ENCODE measurements at regions not wholly inside any gene's neighbourhood (a gene's known extent, or its start where the extent isn't known, plus 50 kb on each side); places are given as distances from the start of the nearest gene placed in this dataset.
"Not testable (repeated sequence)": the region's sequence is repeated elsewhere in the genome, so short reads cannot be mapped to it uniquely, and the experiment has no call there.

DNA sequence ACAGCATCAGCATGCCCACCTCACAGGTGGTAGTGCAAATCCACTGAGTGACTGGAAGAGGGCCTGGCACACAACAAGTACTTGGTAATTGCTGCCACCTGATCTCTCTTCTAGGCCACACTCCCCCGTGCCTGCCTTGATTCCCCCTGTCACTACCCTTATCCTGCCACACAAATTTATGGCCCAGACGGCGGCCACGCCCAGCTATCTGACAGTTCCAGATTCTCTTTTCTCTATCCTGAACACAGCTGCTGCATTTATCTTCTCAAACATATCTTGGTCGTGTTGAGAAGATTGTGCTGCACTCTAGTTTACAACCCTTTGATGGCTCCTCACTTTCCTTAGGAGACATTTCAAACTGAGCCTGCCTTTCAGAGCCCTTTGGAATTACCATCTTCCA, 585.2 kb downstream of the NTRK3 start:
- DNase-seq: no peak
- H3K36me3 Mint-ChIP-seq (ENCODE audit: low read depth): no peaks in the 10 kb centered on the region
- no peaks in the 10 kb centered on the region for H3K4me1 Mint-ChIP-seq
- no peaks in the 10 kb centered on the region for H3K27me3 Mint-ChIP-seq
- no peak overlapping the region for H3K4me3 Mint-ChIP-seq
- ChIA-PET POLR2A (no interaction called here), CTCF (no interaction called here)
- H3K27ac Mint-ChIP-seq: no peak overlapping the region
- H3K9me3 Mint-ChIP-seq: peaks cover 18% of the 10 kb centered on the region

DNA sequence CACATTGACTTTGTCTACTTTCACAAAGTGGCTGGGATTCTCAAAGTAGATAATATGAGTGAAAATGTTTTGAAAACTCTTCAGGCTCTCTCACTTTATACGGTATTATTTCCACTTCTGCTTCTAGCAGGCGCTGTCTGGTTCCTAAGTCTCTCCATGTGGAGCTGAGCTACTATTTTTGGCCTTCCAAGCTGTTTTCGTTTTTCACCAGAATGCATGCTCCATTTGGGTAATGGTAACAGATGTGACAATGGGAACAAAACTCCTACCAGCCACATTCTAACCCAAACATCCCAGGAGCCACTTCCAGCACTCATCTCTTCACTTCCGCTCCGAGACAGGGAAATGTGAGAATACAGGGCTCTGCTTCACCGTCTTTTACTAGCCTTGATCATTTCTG, 586.7 kb downstream of the NTRK3 start:
- Mint-ChIP-seq H3K27me3 (no peaks in the 10 kb centered on the region), H3K4me3 (no peak overlapping the region), H3K9me3 (peaks cover 21% of the 10 kb centered on the region), H3K27ac (no peak overlapping the region), H3K4me1 (no peaks in the 10 kb centered on the region), H3K36me3 (ENCODE audit: low read depth) (no peaks in the 10 kb centered on the region)
- no peak for DNase-seq
- ChIA-PET CTCF (no interaction called here), POLR2A (no interaction called here)

DNA sequence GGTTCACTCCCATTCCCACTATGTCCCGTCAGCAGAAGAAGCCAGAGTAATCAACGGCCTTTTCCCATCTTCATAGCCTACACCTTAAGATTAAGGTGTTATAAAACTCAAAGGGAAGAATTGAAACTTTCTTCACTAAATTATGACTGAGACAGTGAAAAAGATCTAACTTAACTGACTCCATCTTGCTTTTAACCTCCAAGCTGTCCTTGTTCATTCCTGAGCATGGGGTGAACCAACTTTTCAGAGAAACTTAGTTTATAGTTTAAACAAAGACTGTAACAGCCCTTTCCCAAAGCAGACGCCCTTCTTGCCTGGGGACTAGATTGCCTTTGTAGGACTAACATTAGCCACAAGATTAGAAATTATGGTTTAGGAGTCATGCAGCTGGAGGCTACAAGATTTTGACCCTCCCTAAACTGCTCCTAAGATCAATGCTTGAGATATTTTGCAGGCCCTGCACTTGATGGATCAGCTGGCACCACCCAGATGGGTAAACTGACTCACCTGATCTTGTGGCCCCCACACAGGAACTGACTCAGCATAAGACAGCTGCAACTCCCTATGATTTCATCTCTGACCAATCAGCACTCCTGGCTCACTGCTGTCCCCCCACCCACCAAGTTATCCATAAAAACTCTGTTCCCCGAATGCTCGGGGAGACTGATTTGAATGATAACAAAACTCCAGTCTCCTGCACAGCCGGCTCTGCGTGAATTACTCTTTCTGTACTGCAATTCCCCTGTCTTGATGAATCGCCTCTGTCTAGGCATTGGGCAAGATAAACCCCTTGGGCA, 587.6 kb downstream of the NTRK3 start:
- H3K4me1 Mint-ChIP-seq; H3K36me3 Mint-ChIP-seq (ENCODE audit: low read depth); H3K4me3 Mint-ChIP-seq; H3K27me3 Mint-ChIP-seq; POLR2A ChIA-PET; DNase-seq; H3K27ac Mint-ChIP-seq; CTCF ChIA-PET: not testable (repeated sequence)
- H3K9me3 Mint-ChIP-seq: peaks cover 22% of the 10 kb centered on the region

- DNase-seq: no peak
- Mint-ChIP-seq H3K27me3 (no peaks in the 10 kb centered on the region), H3K27ac (no peak overlapping the region), H3K4me1 (no peaks in the 10 kb centered on the region), H3K4me3 (no peak overlapping the region), H3K9me3 (peaks cover 29% of the 10 kb centered on the region), H3K36me3 (ENCODE audit: low read depth) (no peaks in the 10 kb centered on the region)
- ChIA-PET POLR2A (no interaction called here), CTCF (no interaction called here)
These were observed 588.9 kb downstream of the NTRK3 start for GRCh38 chr15:87667643-87668042.

DNA sequence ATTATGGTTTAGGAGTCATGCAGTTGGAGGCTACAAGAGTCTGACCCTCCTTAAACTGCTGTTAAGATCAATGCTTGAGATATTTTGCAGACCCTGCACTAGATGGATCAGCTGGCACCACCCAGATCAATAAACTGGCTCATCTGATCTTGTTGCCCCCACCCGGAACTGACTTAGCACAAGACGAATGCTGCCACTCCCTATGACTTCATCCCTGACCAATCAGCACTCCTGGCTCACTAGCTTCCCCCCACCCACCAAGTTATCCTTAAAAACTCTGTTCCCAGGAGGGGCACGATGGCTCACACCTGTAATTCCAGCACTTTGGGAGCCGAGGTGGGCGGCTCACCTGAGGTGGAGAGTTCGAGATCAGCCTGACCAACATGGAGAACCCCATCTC, 594.0 kb downstream of the NTRK3 start:
- Mint-ChIP-seq H3K27ac (no peak overlapping the region), H3K4me3 (no peak overlapping the region), H3K4me1 (no peaks in the 10 kb centered on the region), H3K36me3 (ENCODE audit: low read depth) (no peaks in the 10 kb centered on the region), H3K9me3 (peaks cover 12% of the 10 kb centered on the region), H3K27me3 (no peaks in the 10 kb centered on the region)
- DNase-seq: no peak
- ChIA-PET CTCF (no interaction called here), POLR2A (no interaction called here)

- no peaks in the 10 kb centered on the region for H3K36me3 Mint-ChIP-seq (ENCODE audit: low read depth)
- no peak overlapping the region for H3K27ac Mint-ChIP-seq
- no peak overlapping the region for H3K4me3 Mint-ChIP-seq
- ChIA-PET POLR2A (no interaction called here), CTCF (no interaction called here)
- H3K27me3 Mint-ChIP-seq: no peaks in the 10 kb centered on the region
- peaks cover 12% of the 10 kb centered on the region for H3K9me3 Mint-ChIP-seq
- H3K4me1 Mint-ChIP-seq: no peaks in the 10 kb centered on the region
- DNase-seq: no peak
These were observed 594.8 kb downstream of the NTRK3 start for GRCh38 chr15:87661454-87662355.

- Mint-ChIP-seq H3K4me3 (no peak overlapping the region), H3K36me3 (ENCODE audit: low read depth) (no peaks in the 10 kb centered on the region), H3K9me3 (peaks cover 10% of the 10 kb centered on the region), H3K27ac (no peak overlapping the region), H3K27me3 (no peaks in the 10 kb centered on the region), H3K4me1 (no peaks in the 10 kb centered on the region)
- no peak for DNase-seq
- ChIA-PET CTCF (no interaction called here), POLR2A (no interaction called here)
These were observed 596.0 kb downstream of the NTRK3 start for GRCh38 chr15:87660251-87661129.

DNA sequence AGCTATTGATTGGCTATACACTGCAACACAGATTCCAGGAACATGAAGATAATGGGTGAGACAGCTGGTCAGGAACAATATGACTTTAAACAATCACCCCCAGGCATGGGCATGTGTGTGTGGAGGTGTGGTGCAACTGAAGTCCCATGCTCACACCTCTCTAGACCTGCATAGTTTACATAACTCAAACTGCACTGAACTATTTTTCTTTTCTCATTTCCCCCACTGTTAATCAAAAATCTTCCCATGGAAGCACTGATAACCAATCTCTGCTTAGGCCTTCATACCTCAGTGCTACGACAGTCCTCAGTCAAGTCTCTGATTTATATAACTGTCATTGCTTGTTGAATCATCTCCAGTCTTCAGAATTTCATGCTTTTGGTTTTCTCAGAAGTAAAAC, 600.2 kb downstream of the NTRK3 start:
- POLR2A ChIA-PET: no interaction called here
- Mint-ChIP-seq H3K9me3 (no peaks in the 10 kb centered on the region), H3K4me3 (no peak overlapping the region), H3K4me1 (no peaks in the 10 kb centered on the region), H3K27me3 (no peaks in the 10 kb centered on the region), H3K36me3 (ENCODE audit: low read depth) (no peaks in the 10 kb centered on the region), H3K27ac (no peak overlapping the region)
- DNase-seq: no peak
- CTCF ChIA-PET: no interaction called here

- H3K36me3 Mint-ChIP-seq (ENCODE audit: low read depth): no peaks in the 10 kb centered on the region
- H3K27me3 Mint-ChIP-seq: no peaks in the 10 kb centered on the region
- POLR2A ChIA-PET: no interaction called here
- no peaks in the 10 kb centered on the region for H3K9me3 Mint-ChIP-seq
- no peak overlapping the region for H3K27ac Mint-ChIP-seq
- CTCF ChIA-PET: no interaction called here
- no peak for DNase-seq
- H3K4me1 Mint-ChIP-seq: no peaks in the 10 kb centered on the region
- no peak overlapping the region for H3K4me3 Mint-ChIP-seq
These were observed 602.9 kb downstream of the NTRK3 start for GRCh38 chr15:87653646-87654045.

- Mint-ChIP-seq H3K27me3 (no peaks in the 10 kb centered on the region), H3K36me3 (ENCODE audit: low read depth) (no peaks in the 10 kb centered on the region), H3K4me3 (no peak overlapping the region), H3K9me3 (no peaks in the 10 kb centered on the region), H3K4me1 (no peaks in the 10 kb centered on the region), H3K27ac (no peak overlapping the region)
- POLR2A ChIA-PET: no interaction called here
- CTCF ChIA-PET: no interaction called here
- DNase-seq: no peak
These were observed 607.4 kb downstream of the NTRK3 start for GRCh38 chr15:87649175-87649574.

DNA sequence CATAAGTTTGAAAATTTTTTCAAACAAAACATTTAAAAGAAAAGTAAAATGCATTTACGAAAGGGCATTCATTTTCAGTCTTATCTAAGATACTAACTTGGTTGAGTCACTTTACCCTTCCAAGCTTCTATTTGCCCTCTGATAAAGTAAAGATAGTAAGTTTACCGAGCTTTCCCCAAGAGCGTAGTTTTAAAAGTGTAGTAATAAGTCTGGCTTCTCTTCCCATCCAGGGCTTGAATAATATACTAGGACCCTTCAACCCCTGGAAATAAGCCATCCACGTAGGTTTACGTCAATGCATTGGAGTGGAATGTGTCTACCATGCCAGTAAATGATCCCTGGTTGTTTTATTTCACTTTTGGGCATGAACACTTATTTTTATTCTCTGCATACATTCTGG, 608.3 kb downstream of the NTRK3 start:
- Mint-ChIP-seq H3K27ac (no peak overlapping the region), H3K27me3 (no peaks in the 10 kb centered on the region), H3K36me3 (ENCODE audit: low read depth) (no peaks in the 10 kb centered on the region), H3K4me3 (no peak overlapping the region), H3K4me1 (no peaks in the 10 kb centered on the region), H3K9me3 (no peaks in the 10 kb centered on the region)
- no peak for DNase-seq
- CTCF ChIA-PET: no interaction called here
- POLR2A ChIA-PET: no interaction called here

- Mint-ChIP-seq H3K27ac (no peak overlapping the region), H3K4me1 (no peaks in the 10 kb centered on the region), H3K36me3 (ENCODE audit: low read depth) (no peaks in the 10 kb centered on the region), H3K27me3 (no peaks in the 10 kb centered on the region), H3K4me3 (no peak overlapping the region), H3K9me3 (no peaks in the 10 kb centered on the region)
- DNase-seq: no peak
- ChIA-PET CTCF (no interaction called here), POLR2A (no interaction called here)
These were observed 610.8 kb downstream of the NTRK3 start for GRCh38 chr15:87645723-87646122.

- POLR2A ChIA-PET; H3K9me3 Mint-ChIP-seq; H3K27me3 Mint-ChIP-seq; CTCF ChIA-PET; H3K27ac Mint-ChIP-seq; H3K4me1 Mint-ChIP-seq; H3K36me3 Mint-ChIP-seq (ENCODE audit: low read depth); DNase-seq; H3K4me3 Mint-ChIP-seq: not testable (repeated sequence)
These were observed 613.5 kb downstream of the NTRK3 start for GRCh38 chr15:87642997-87643396.
